Neuronal stem cell (in vitro differentiated cells): ENCODE measurements at regions not wholly inside any gene's neighbourhood (a gene's known extent, or its start where the extent isn't known, plus 50 kb on each side); places are given as distances from the start of the nearest gene placed in this dataset.

Experiments
- DNase-seq: peaks from one replicate; pipeline ENCODE4 v3.0.0-alpha.2; 2013; ENCODE audit warnings: low spot score
- H2AFZ ChIP-seq: one replicate; pipeline ENCODE4 v1.6.1; 2013; ENCODE audit warnings: mild to moderate bottlenecking, low read length, inconsistent platforms
- H2AK5ac ChIP-seq: 2 replicates; pipeline ENCODE4 v1.6.1; 2013; ENCODE audit warnings: low read depth, mild to moderate bottlenecking, inconsistent platforms, low read length, moderate library complexity, mixed read lengths
- H2BK120ac ChIP-seq: 2 replicates; pipeline ENCODE4 v1.6.1; 2013; ENCODE audit warnings: low read depth, mild to moderate bottlenecking, inconsistent platforms, low read length, moderate library complexity, mixed read lengths
- H2BK12ac ChIP-seq: one replicate; pipeline ENCODE4 v1.6.1; 2013; ENCODE audit warnings: low read length, inconsistent platforms
- H2BK15ac ChIP-seq: 2 replicates; pipeline ENCODE4 v1.6.1; 2013; ENCODE audit warnings: mild to moderate bottlenecking, low read length, inconsistent platforms, mixed read lengths
- H2BK5ac ChIP-seq: one replicate; pipeline ENCODE4 v1.6.1; 2013; ENCODE audit warnings: inconsistent platforms, mild to moderate bottlenecking, low read length, moderate library complexity
- H3K14ac ChIP-seq: one replicate; pipeline ENCODE4 v1.6.1; 2013; ENCODE audit warnings: low read length, inconsistent platforms
- H3K18ac ChIP-seq: 2 replicates; pipeline ENCODE4 v1.6.1; 2013; ENCODE audit warnings: low read length, inconsistent platforms
- H3K23ac ChIP-seq: 2 replicates; pipeline ENCODE4 v1.6.1; 2013; ENCODE audit warnings: low read depth, mild to moderate bottlenecking, mixed read lengths, low read length, inconsistent platforms; ENCODE audit not compliant: poor library complexity
- H3K27ac ChIP-seq: replicated peaks from 3 replicates; pipeline ENCODE4 v1.5.1; 2013; ENCODE audit warnings: low read length, inconsistent platforms
- H3K27me3 ChIP-seq, 3 experiments: 2 replicates each; pipeline ENCODE4 v1.6.1; 2013; ENCODE audit warnings: low read length in 3 of 3, mild to moderate bottlenecking in 2 of 3, inconsistent platforms in 1 of 3, low read depth in 1 of 3, mixed read lengths in 1 of 3, moderate library complexity in 1 of 3; ENCODE audit not compliant: control insufficient read depth in 3 of 3, insufficient read depth in 3 of 3
- H3K36me3 ChIP-seq, 2 donors: replicated peaks in 1 of 2; 2 replicates each; pipeline ENCODE4 v1.6.1; 2013; ENCODE audit warnings: low read length in 2 of 2; ENCODE audit not compliant: control insufficient read depth in 2 of 2, insufficient read depth in 2 of 2
- H3K4ac ChIP-seq: 2 replicates; pipeline ENCODE4 v1.6.1; 2013; ENCODE audit warnings: inconsistent platforms, mild to moderate bottlenecking, low read length, moderate library complexity
- H3K4me1 ChIP-seq, 2 donors: 1 replicate in 1 of 2; 2 replicates in 1 of 2; pipeline ENCODE4 v1.6.1; 2013; ENCODE audit warnings: low read length in 2 of 2, low read depth in 1 of 2; ENCODE audit not compliant: control insufficient read depth in 2 of 2, insufficient read depth in 1 of 2
- H3K4me2 ChIP-seq: one replicate; pipeline ENCODE4 v1.6.1; 2013; ENCODE audit warnings: mild to moderate bottlenecking, low read length, inconsistent platforms; ENCODE audit not compliant: insufficient read depth, poor library complexity, severe bottlenecking
- H3K4me3 ChIP-seq, 2 donors: 2 replicates each; pipeline ENCODE4 v1.5.1; 2013; ENCODE audit warnings: low read length in 2 of 2, mild to moderate bottlenecking in 2 of 2, inconsistent platforms in 1 of 2, moderate library complexity in 1 of 2
- H3K79me1 ChIP-seq: one replicate; pipeline ENCODE4 v1.6.1; 2013; ENCODE audit warnings: low read depth, mild to moderate bottlenecking, inconsistent platforms, low read length, moderate library complexity
- H3K9ac ChIP-seq: one replicate; pipeline ENCODE4 v1.6.1; 2013; ENCODE audit warnings: mild to moderate bottlenecking, low read depth, low read length, inconsistent platforms; ENCODE audit not compliant: poor library complexity
- H3K9me3 ChIP-seq, 2 donors: replicated peaks in 1 of 2; 2 replicates each; pipeline versions ENCODE3 to v1.6.1; 2013; ENCODE audit warnings: low read length in 2 of 2, mild to moderate bottlenecking in 2 of 2, inconsistent platforms in 1 of 2, low read depth in 1 of 2, mixed read lengths in 1 of 2, moderate library complexity in 1 of 2; ENCODE audit not compliant: control insufficient read depth in 2 of 2, insufficient read depth in 1 of 2
- H4K8ac ChIP-seq: one replicate; pipeline ENCODE4 v1.6.1; 2013; ENCODE audit warnings: low read depth, mild to moderate bottlenecking, inconsistent platforms, low read length, moderate library complexity
- H4K91ac ChIP-seq: one replicate; pipeline ENCODE4 v1.6.1; 2013; ENCODE audit warnings: low read length, low read depth, mild to moderate bottlenecking, inconsistent platforms; ENCODE audit not compliant: poor library complexity
- WGBS, 2 donors: extraction: QIAGEN DNeasy Blood & Tissue Kit; methylation state at CpG; one replicate each; pipeline ENCODE4 v1.1.7; 2013; ENCODE audit warnings: missing lambda C conversion rate in 2 of 2, mixed read lengths in 1 of 2; ENCODE audit not compliant: insufficient read length in 2 of 2, insufficient replicate concordance in 1 of 2; ENCODE audit errors: extremely low coverage in 2 of 2; 5-methylcytosine and 5-hydroxymethylcytosine counted together

GRCh38 chr6:6920114-6920986 is 187.4 kb upstream of the RREB1 start:
- Histone ChIP-seq H4K8ac (no peak overlapping the region), H3K18ac (peak overlapping the region; percentile 81), H3K4ac (no peak overlapping the region), H3K27me3 (no peaks in the 10 kb centered on the region), H2BK5ac (peak overlapping the region; percentile 29), H2AK5ac (peak overlapping the region; percentile 36), H4K91ac (no peak overlapping the region), H3K4me3 (no peak overlapping the region), H2BK120ac (no peak overlapping the region), H3K4me1 (peaks cover 0 to 18% of the 10 kb centered on the region in 2 donors), H3K14ac (no peak overlapping the region), H3K9ac (no peak overlapping the region), H2BK15ac (peak overlapping the region; percentile 40), H3K79me1 (no peaks in the 10 kb centered on the region), H3K4me2 (no peak overlapping the region), H3K23ac (no peak overlapping the region), H2AFZ (no peak overlapping the region), H3K36me3 (no peaks in the 10 kb centered on the region), H3K9me3 (peaks cover 0 to 4% of the 10 kb centered on the region in 2 donors), H3K27ac (no peak overlapping the region), H2BK12ac (peak overlapping the region; percentile 5)
- WGBS, 2 donors, result no CpG with 5 or more reads among the region's 9 CpGs
- DNase-seq, result no peak

- H4K91ac ChIP-seq, result no peak overlapping the region
- H3K4me2 ChIP-seq, result no peak overlapping the region
- H3K14ac ChIP-seq, result no peak overlapping the region
- no peak overlapping the region for H4K8ac ChIP-seq
- H2AFZ ChIP-seq, result no peak overlapping the region
- no peak overlapping the region for H3K4ac ChIP-seq
- H3K4me1 ChIP-seq, result peaks cover 0 to 14% of the 10 kb centered on the region in 2 donors
- H3K27ac ChIP-seq, result no peak overlapping the region
- WGBS, 2 donors, result no CpG with 5 or more reads among the region's 7 CpGs
- H3K4me3 ChIP-seq, result no peak overlapping the region
- no peak overlapping the region for H2BK120ac ChIP-seq
- no peaks in the 10 kb centered on the region for H3K36me3 ChIP-seq
- no peak overlapping the region for H3K18ac ChIP-seq
- DNase-seq, result no peak
- no peak overlapping the region for H2BK15ac ChIP-seq
- H3K23ac ChIP-seq, result no peak overlapping the region
- H3K79me1 ChIP-seq, result no peaks in the 10 kb centered on the region
- peak overlapping the region; percentile 29 for H2BK5ac ChIP-seq
- H2BK12ac ChIP-seq, result no peak overlapping the region
- H3K27me3 ChIP-seq, result no peaks in the 10 kb centered on the region
- no peak overlapping the region for H3K9ac ChIP-seq
- peaks cover 0 to 4% of the 10 kb centered on the region in 2 donors for H3K9me3 ChIP-seq
- no peak overlapping the region for H2AK5ac ChIP-seq
Observed at GRCh38 chr6:6920987-6921313, 186.8 kb upstream of the RREB1 start.

- Histone ChIP-seq H3K4me2 (no peak overlapping the region), H2BK12ac (no peak overlapping the region), H3K9ac (no peak overlapping the region), H3K36me3 (no peaks in the 10 kb centered on the region), H4K8ac (no peak overlapping the region), H3K4ac (no peak overlapping the region), H2AK5ac (no peak overlapping the region), H4K91ac (no peak overlapping the region), H2BK5ac (no peak overlapping the region), H2BK120ac (no peak overlapping the region), H3K4me1 (peaks cover 0 to 7% of the 10 kb centered on the region in 2 donors), H3K79me1 (no peaks in the 10 kb centered on the region), H3K14ac (no peak overlapping the region), H3K27ac (no peak overlapping the region), H2AFZ (no peak overlapping the region), H3K4me3 (no peak overlapping the region), H3K27me3 (no peaks in the 10 kb centered on the region), H3K18ac (no peak overlapping the region), H3K23ac (no peak overlapping the region), H2BK15ac (no peak overlapping the region), H3K9me3 (peaks cover 0 to 4% of the 10 kb centered on the region in 2 donors)
- no CpG with 5 or more reads among the region's 1 CpG for whole genome bisulfite sequencing, 2 donors
- no peak for DNase-seq
Observed at GRCh38 chr6:6922166-6922565, 185.6 kb upstream of the RREB1 start.

GRCh38 chr6:6923605-6924004 is 184.2 kb upstream of the RREB1 start:
- peaks cover 0 to 4% of the 10 kb centered on the region in 2 donors for H3K9me3 ChIP-seq
- no peak overlapping the region for H3K27ac ChIP-seq
- H3K18ac ChIP-seq, result no peak overlapping the region
- no peak overlapping the region for H3K4me3 ChIP-seq
- no peak overlapping the region for H2BK120ac ChIP-seq
- H3K9ac ChIP-seq, result no peak overlapping the region
- H3K36me3 ChIP-seq, result no peaks in the 10 kb centered on the region
- no peak overlapping the region for H4K8ac ChIP-seq
- H2AK5ac ChIP-seq, result no peak overlapping the region
- H2AFZ ChIP-seq, result no peak overlapping the region
- no peak for DNase-seq
- H2BK5ac ChIP-seq, result no peak overlapping the region
- H3K27me3 ChIP-seq, result no peaks in the 10 kb centered on the region
- no CpG with 5 or more reads among the region's 5 CpGs for WGBS, 2 donors
- no peak overlapping the region for H3K4ac ChIP-seq
- no peak overlapping the region for H3K23ac ChIP-seq
- no peak overlapping the region for H4K91ac ChIP-seq
- peaks cover 0 to 16% of the 10 kb centered on the region in 2 donors for H3K4me1 ChIP-seq
- H2BK12ac ChIP-seq, result no peak overlapping the region
- H3K14ac ChIP-seq, result no peak overlapping the region
- no peak overlapping the region for H3K4me2 ChIP-seq
- no peak overlapping the region for H2BK15ac ChIP-seq
- no peaks in the 10 kb centered on the region for H3K79me1 ChIP-seq
